A172 (cell line): ENCODE measurements at regions not wholly inside any gene's neighbourhood (a gene's known extent, or its start where the extent isn't known, plus 50 kb on each side); places are given as distances from the start of the nearest gene placed in this dataset.
A peak's percentile ranks its signal among the peaks of the same experiment; 100 is the strongest.

Experiments used
- DNase-seq: peaks from one replicate; pipeline ENCODE4 v3.0.0-alpha.2; 2015; ENCODE audit warnings: low spot score

GRCh38 chr5:67371924-67372323 lies 175.3 kb upstream of the CD180 start:
- no peak for DNase-seq

- DNase-seq = no peak
Measured at GRCh38 chr5:67366691-67367395, 170.2 kb upstream of the CD180 start.

GRCh38 chr5:67366276-67366675 lies 169.7 kb upstream of the CD180 start:
- no peak for DNase-seq

- DNase-seq = no peak
Measured at GRCh38 chr5:67364381-67364970, 167.9 kb upstream of the CD180 start.

- no peak for DNase-seq
Measured at GRCh38 chr5:67363963-67364362, 167.4 kb upstream of the CD180 start.

- no peak for DNase-seq
Measured at GRCh38 chr5:67363180-67363709, 166.6 kb upstream of the CD180 start.

GRCh38 chr5:67361932-67362729 lies 165.5 kb upstream of the CD180 start:
- DNase-seq = peak; percentile 23

- no peak for DNase-seq
Measured at GRCh38 chr5:67360047-67360446, 163.4 kb upstream of the CD180 start.

GRCh38 chr5:67358186-67358585 lies 161.6 kb upstream of the CD180 start:
- DNase-seq = no peak

GRCh38 chr5:67355120-67355713 lies 158.6 kb upstream of the CD180 start:
- no peak for DNase-seq

GRCh38 chr5:67353500-67354450 lies 157.2 kb upstream of the CD180 start:
- DNase-seq = no peak

- no peak for DNase-seq
Measured at GRCh38 chr5:67350618-67351201, 154.1 kb upstream of the CD180 start.

- DNase-seq = no peak
Measured at GRCh38 chr5:67350185-67350584, 153.6 kb upstream of the CD180 start.

- DNase-seq = no peak
Measured at GRCh38 chr5:67347821-67348220, 151.2 kb upstream of the CD180 start.

GRCh38 chr5:67346611-67347010 lies 150.0 kb upstream of the CD180 start:
- DNase-seq = no peak

- no peak for DNase-seq
Measured at GRCh38 chr5:67344870-67345269, 148.3 kb upstream of the CD180 start.

GRCh38 chr5:67343835-67344234 lies 147.2 kb upstream of the CD180 start:
- no peak for DNase-seq

GRCh38 chr5:67341478-67341877 lies 144.9 kb upstream of the CD180 start:
- DNase-seq = no peak

GRCh38 chr5:67339219-67339767 lies 142.7 kb upstream of the CD180 start:
- no peak for DNase-seq

GRCh38 chr5:67338421-67338820 lies 141.8 kb upstream of the CD180 start:
- no peak for DNase-seq
